Transverse colon (tissue), 4 donors: ENCODE measurements at regions not wholly inside any gene's neighbourhood (a gene's known extent, or its start where the extent isn't known, plus 50 kb on each side); places are given as distances from the start of the nearest gene placed in this dataset.
"Not testable (repeated sequence)": the region's sequence is repeated elsewhere in the genome, so short reads cannot be mapped to it uniquely, and the experiment has no call there.

Experiments used
- DNase-seq: peaks from one replicate; pipeline ENCODE4 v3.0.0-alpha.2; 2019
- H3K27ac ChIP-seq, 4 donors: fragments of 200-600 bp; sonication (generic); 2 replicates each; pipeline ENCODE4 v1.5.1; 2016 to 2018; ENCODE audit warnings: inconsistent platforms in 4 of 4
- H3K27me3 ChIP-seq: fragments of 200-600 bp; sonication (generic); 2 replicates; pipeline ENCODE4 v1.5.1; 2017; ENCODE audit warnings: inconsistent platforms
- H3K36me3 ChIP-seq, 4 donors: fragments of 200-600 bp; sonication (generic); 2 replicates each; pipeline ENCODE4 v1.5.1; 2017 to 2019; ENCODE audit warnings: inconsistent platforms in 4 of 4
- H3K4me1 ChIP-seq, 4 donors: fragments of 200-600 bp; sonication (generic); 2 replicates each; pipeline ENCODE4 v1.5.1; 2017 to 2020; ENCODE audit warnings: inconsistent platforms in 4 of 4
- H3K4me3 ChIP-seq, 4 donors: fragments of 200-600 bp; sonication (generic); 1 replicate in 1 of 4; 2 replicates in 3 of 4; pipeline versions ENCODE4 v1.5.1 to v1.6.1; 2017 to 2019; ENCODE audit warnings: inconsistent platforms in 4 of 4
- H3K9me3 ChIP-seq, 2 donors: fragments of 200-600 bp; sonication (generic); 2 replicates each; pipeline ENCODE4 v1.5.1; 2017 to 2019; ENCODE audit warnings: inconsistent platforms in 2 of 2
- EP300 ChIP-seq: sonication (generic); formaldehyde crosslinking; IDR thresholded peaks from one replicate; pipeline ENCODE4 v1.6.1; 2017; ENCODE audit warnings: antibody characterized with exemption, low read depth
- POLR2A ChIP-seq: fragments of 450-650 bp; IDR thresholded peaks from one replicate; pipeline ENCODE4 v1.6.1; 2016; ENCODE audit warnings: antibody characterized with exemption, mild to moderate bottlenecking, moderate library complexity
- POLR2AphosphoS5 ChIP-seq, 3 donors: sonication (generic); formaldehyde crosslinking; IDR thresholded peaks; one replicate each; pipeline ENCODE4 v1.6.1; 2016; ENCODE audit warnings: antibody characterized with exemption in 3 of 3
- WGBS, 2 donors: methylation state at CpG; one replicate each; pipeline ENCODE4 v1.1.5; 2018; ENCODE audit warnings: low coverage in 1 of 2; 5-methylcytosine and 5-hydroxymethylcytosine counted together
- in situ Hi-C, 4 donors: fragments of 200-750 bp; cut with MboI; loops; one replicate each; pipeline versions ENCODE4 v1.15.0 to v1.15.1; 2017; ENCODE audit warnings: low sequenced_read_pairs in 3 of 4, low pct_ligation_motif_present in 1 of 4, low pct_unique_long_range_greater_than_20kb in 1 of 4
- intact Hi-C: fragments of 100-400 bp; cut with DNase I; formaldehyde crosslinking; loops from one replicate; pipeline ENCODE4 v1.15.1; 2023; ENCODE audit warnings: low total_unique reads
- TF ChIP-seq, protein P1 (sequence below), 5 experiments: fragments of 200-600 bp in 3 of 5; fragments of 450-650 bp in 2 of 5; sonication (generic) in 3 of 5; IDR thresholded peaks; 1 replicate in 2 of 5; 2 replicates in 3 of 5; pipeline ENCODE4 v1.5.1; 2016 to 2017; ENCODE audit warnings: antibody characterized with exemption in 5 of 5, inconsistent platforms in 3 of 5, mild to moderate bottlenecking in 2 of 5, moderate library complexity in 1 of 5

DNA sequence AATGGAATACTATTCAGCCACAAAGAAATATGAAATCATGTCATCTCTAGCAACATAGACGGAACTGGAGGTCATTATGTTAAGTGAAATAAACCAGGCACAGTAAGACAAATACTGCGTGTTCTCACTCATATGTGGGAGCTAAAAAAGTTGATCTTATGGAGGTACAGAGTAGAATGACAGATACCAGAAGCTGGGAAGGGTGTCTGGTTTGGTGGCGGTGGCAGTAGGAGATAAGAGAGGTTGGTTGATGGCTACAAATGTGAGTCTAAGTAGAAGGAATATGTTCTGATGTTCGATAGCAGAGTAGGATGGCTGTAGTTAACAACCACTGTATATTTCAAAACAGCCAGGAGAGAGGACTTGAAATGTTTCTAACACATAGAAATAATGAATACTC is 121.6 kb downstream of the PLPPR4 start:
- no peaks in the 10 kb centered on the region for H3K9me3 ChIP-seq
- no peak for TF ChIP-seq EP300
- TF ChIP-seq, protein P1, sequence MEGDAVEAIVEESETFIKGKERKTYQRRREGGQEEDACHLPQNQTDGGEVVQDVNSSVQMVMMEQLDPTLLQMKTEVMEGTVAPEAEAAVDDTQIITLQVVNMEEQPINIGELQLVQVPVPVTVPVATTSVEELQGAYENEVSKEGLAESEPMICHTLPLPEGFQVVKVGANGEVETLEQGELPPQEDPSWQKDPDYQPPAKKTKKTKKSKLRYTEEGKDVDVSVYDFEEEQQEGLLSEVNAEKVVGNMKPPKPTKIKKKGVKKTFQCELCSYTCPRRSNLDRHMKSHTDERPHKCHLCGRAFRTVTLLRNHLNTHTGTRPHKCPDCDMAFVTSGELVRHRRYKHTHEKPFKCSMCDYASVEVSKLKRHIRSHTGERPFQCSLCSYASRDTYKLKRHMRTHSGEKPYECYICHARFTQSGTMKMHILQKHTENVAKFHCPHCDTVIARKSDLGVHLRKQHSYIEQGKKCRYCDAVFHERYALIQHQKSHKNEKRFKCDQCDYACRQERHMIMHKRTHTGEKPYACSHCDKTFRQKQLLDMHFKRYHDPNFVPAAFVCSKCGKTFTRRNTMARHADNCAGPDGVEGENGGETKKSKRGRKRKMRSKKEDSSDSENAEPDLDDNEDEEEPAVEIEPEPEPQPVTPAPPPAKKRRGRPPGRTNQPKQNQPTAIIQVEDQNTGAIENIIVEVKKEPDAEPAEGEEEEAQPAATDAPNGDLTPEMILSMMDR (IDR thresholded peaks at IDR 0.05) = no peak
- no peak for TF ChIP-seq POLR2A
- TF ChIP-seq POLR2AphosphoS5 (IDR thresholded peaks at IDR 0.05) = no peak
- no peaks in the 10 kb centered on the region for H3K36me3 ChIP-seq
- H3K27ac ChIP-seq = no peak overlapping the region
- H3K4me3 ChIP-seq = no peak overlapping the region
- intact Hi-C loops (no loop called here), in situ Hi-C loops (no loop called here)
- WGBS, 2 donors = 60 to 79% methylated on average over 4 of the region's 4 CpGs
- DNase-seq = no peak
- H3K4me1 ChIP-seq = no peaks in the 10 kb centered on the region
- H3K27me3 ChIP-seq = no peaks in the 10 kb centered on the region

DNA sequence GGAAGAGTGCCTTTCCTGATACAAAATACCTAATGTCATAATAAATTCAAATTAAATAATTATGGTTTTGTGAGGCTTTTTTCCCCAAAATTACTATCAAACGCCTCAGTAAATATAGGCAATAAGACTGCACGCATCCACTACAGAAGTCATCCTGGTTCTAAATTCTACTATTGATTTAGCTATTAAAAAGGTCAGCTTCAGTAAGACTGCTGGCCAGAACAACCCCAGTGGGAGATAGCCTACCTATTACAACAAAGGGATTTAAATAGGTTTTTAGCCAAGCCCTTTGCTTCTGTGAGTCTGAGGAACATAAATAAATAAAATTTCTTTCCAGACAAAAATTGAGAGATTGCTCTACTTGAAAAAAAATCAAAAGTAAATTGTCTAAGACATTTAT is 132.1 kb downstream of the PLPPR4 start:
- no peaks in the 10 kb centered on the region for H3K27me3 ChIP-seq
- TF ChIP-seq EP300 = no peak
- intact Hi-C loops = no loop called here
- 87 to 91% methylated on average over 2 of the region's 2 CpGs for WGBS, 2 donors
- H3K9me3 ChIP-seq = no peaks in the 10 kb centered on the region
- H3K4me3 ChIP-seq = no peak overlapping the region
- no peaks in the 10 kb centered on the region for H3K4me1 ChIP-seq
- H3K36me3 ChIP-seq = no peaks in the 10 kb centered on the region
- H3K27ac ChIP-seq = no peak overlapping the region
- in situ Hi-C loops = no loop called here
- no peak for DNase-seq

- 49 to 73% methylated on average over 2 of the region's 2 CpGs for WGBS, 2 donors
- no peaks in the 10 kb centered on the region for H3K27me3 ChIP-seq
- in situ Hi-C loops = no loop called here
- no peak overlapping the region for H3K4me3 ChIP-seq
- TF ChIP-seq EP300 (no peak), POLR2A (no peak), POLR2AphosphoS5 (IDR thresholded peaks at IDR 0.05) (no peak)
- TF ChIP-seq, protein P1 (IDR thresholded peaks at IDR 0.05) = no peak
- H3K36me3 ChIP-seq = no peaks in the 10 kb centered on the region
- H3K9me3 ChIP-seq = no peaks in the 10 kb centered on the region
- no peaks in the 10 kb centered on the region for H3K4me1 ChIP-seq
- H3K27ac ChIP-seq = no peak overlapping the region
- DNase-seq = no peak
- intact Hi-C loops = no loop called here
Measured at GRCh38 chr1:99397029-99397428, 132.7 kb downstream of the PLPPR4 start.

GRCh38 chr1:99397863-99398262 is 133.6 kb downstream of the PLPPR4 start:
- intact Hi-C loops = no loop called here

DNA sequence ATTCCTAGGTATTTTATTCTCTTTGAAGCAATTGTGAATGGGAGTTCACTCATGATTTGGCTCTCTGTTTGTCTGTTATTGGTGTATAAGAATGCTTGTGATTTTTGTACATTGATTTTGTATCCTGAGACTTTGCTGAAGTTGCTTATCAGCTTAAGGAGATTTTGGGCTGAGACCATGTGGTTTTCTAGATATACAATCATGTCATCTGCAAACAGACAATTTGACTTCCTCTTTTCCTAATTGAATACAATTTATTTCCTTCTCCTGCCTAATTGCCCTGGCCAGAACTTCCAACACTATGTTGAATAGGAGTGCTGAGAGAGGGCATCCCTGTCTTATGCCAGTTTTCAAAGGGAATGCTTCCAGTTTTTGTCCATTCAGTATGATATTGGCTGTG is 137.3 kb downstream of the PLPPR4 start:
- in situ Hi-C loops, H3K4me1 ChIP-seq, DNase-seq, H3K4me3 ChIP-seq, intact Hi-C loops, H3K27ac ChIP-seq, H3K27me3 ChIP-seq, H3K36me3 ChIP-seq, H3K9me3 ChIP-seq: not testable (repeated sequence)

More at GRCh38 chr1:99397863-99398262, 133.6 kb downstream of the PLPPR4 start:
- DNase-seq = no peak
- Histone ChIP-seq H3K4me3 (no peak overlapping the region), H3K4me1 (no peaks in the 10 kb centered on the region), H3K27ac (no peak overlapping the region), H3K27me3 (no peaks in the 10 kb centered on the region), H3K9me3 (no peaks in the 10 kb centered on the region), H3K36me3 (no peaks in the 10 kb centered on the region)
- in situ Hi-C loops = no loop called here
- TF ChIP-seq POLR2A (no peak), EP300 (no peak), POLR2AphosphoS5 (IDR thresholded peaks at IDR 0.05) (no peak)
- TF ChIP-seq, protein P1 (IDR thresholded peaks at IDR 0.05) = no peak

GRCh38 chr1:99404399-99404798 is 140.1 kb downstream of the PLPPR4 start:
- 92 to 100% methylated on average over 4 to 7 of the region's 7 CpGs for WGBS, 2 donors
- H3K9me3 ChIP-seq, H3K27ac ChIP-seq, H3K4me3 ChIP-seq, DNase-seq, intact Hi-C loops, H3K27me3 ChIP-seq, H3K4me1 ChIP-seq, H3K36me3 ChIP-seq, in situ Hi-C loops: not testable (repeated sequence)

DNA sequence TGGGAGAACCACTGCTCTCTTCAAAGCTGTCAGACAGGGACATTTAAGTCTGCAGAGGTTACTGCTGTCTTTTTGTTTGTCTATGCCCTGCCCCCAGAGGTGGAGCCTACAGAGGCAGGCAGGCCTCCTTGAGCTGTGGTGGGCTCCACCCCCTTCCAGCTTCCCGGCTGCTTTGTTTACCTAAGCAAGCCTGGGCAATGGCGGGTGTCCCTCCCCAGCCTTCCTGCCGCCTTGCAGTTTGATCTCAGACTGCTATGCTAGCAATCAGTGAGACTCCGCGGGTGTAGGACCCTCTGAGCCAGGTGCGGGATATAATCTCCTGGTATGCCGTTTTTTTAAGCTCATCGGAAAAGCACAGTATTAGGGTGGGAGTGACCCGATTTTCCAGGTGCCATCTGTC is 141.0 kb downstream of the PLPPR4 start:
- intact Hi-C loops, H3K36me3 ChIP-seq, in situ Hi-C loops, H3K4me1 ChIP-seq, H3K9me3 ChIP-seq, DNase-seq, H3K4me3 ChIP-seq, H3K27me3 ChIP-seq, H3K27ac ChIP-seq: not testable (repeated sequence)
- WGBS, 2 donors = 82% methylated on average over 9 of the region's 9 CpGs; no CpG with 5 or more reads in 1 of the 2 donors
